GM18870 (cell line): ENCODE measurements at regions not wholly inside any gene's neighbourhood (a gene's known extent, or its start where the extent isn't known, plus 50 kb on each side); places are given as distances from the start of the nearest gene placed in this dataset.
"Not testable (repeated sequence)": the region's sequence is repeated elsewhere in the genome, so short reads cannot be mapped to it uniquely, and the experiment has no call there.

ENCODE experiments used
- ATAC-seq: cut with Tn5 transposase; IDR thresholded peaks from one replicate; pipeline ENCODE4 v1.9.1; 2021; ENCODE audit warnings: moderate library complexity; ENCODE audit not compliant: unreplicated experiment

- no peak for ATAC-seq
These were observed 567.1 kb upstream of the NR2F2 start for GRCh38 chr15:95763426-95763825.

- ATAC-seq, result no peak
These were observed 565.3 kb upstream of the NR2F2 start for GRCh38 chr15:95765161-95765560.

GRCh38 chr15:95770196-95770595 lies 560.3 kb upstream of the NR2F2 start:
- ATAC-seq, result no peak

GRCh38 chr15:95772982-95773381 lies 557.5 kb upstream of the NR2F2 start:
- no peak for ATAC-seq

- ATAC-seq, result no peak
These were observed 546.0 kb upstream of the NR2F2 start for GRCh38 chr15:95784508-95784907.

- ATAC-seq, result not testable (repeated sequence)
These were observed 545.2 kb upstream of the NR2F2 start for GRCh38 chr15:95785276-95785675.

GRCh38 chr15:95793231-95793630 lies 537.3 kb upstream of the NR2F2 start:
- no peak for ATAC-seq

- no peak for ATAC-seq
These were observed 535.1 kb upstream of the NR2F2 start for GRCh38 chr15:95795386-95795785.

GRCh38 chr15:95799286-95800200 lies 531.0 kb upstream of the NR2F2 start:
- no peak for ATAC-seq

GRCh38 chr15:95804484-95804883 lies 526.0 kb upstream of the NR2F2 start:
- ATAC-seq, result no peak

GRCh38 chr15:95812491-95812890 lies 518.0 kb upstream of the NR2F2 start:
- ATAC-seq, result no peak

- no peak for ATAC-seq
These were observed 515.6 kb upstream of the NR2F2 start for GRCh38 chr15:95814908-95815307.

- ATAC-seq, result no peak
These were observed 513.9 kb upstream of the NR2F2 start for GRCh38 chr15:95816591-95816990.

- ATAC-seq, result no peak
These were observed 507.5 kb upstream of the NR2F2 start for GRCh38 chr15:95822961-95823360.

GRCh38 chr15:95825208-95825607 lies 505.3 kb upstream of the NR2F2 start:
- no peak for ATAC-seq

- no peak for ATAC-seq
These were observed 504.7 kb upstream of the NR2F2 start for GRCh38 chr15:95825671-95826411.

- no peak for ATAC-seq
These were observed 503.9 kb upstream of the NR2F2 start for GRCh38 chr15:95826412-95827195.

GRCh38 chr15:95829062-95829461 lies 501.4 kb upstream of the NR2F2 start:
- no peak for ATAC-seq

GRCh38 chr15:95830281-95830680 lies 500.2 kb upstream of the NR2F2 start:
- no peak for ATAC-seq

- no peak for ATAC-seq
These were observed 497.8 kb upstream of the NR2F2 start for GRCh38 chr15:95832668-95833067.
